ENCODE measurements at regions not wholly inside any gene's neighbourhood (a gene's known extent, or its start where the extent isn't known, plus 50 kb on each side); places are given as distances from the start of the nearest gene placed in this dataset.

GRCh38 chr22:48551061-48551460 lies 1276.6 kb downstream of the BRD1 start:
- TF ChIP-seq TAF1 (CRISPR knock-in tag; IDR thresholded peaks at IDR 0.05) (no peak), CTCF (CRISPR knock-in tag; IDR thresholded peaks at IDR 0.05) (no peak), UBTF (CRISPR knock-in tag; IDR thresholded peaks at IDR 0.05) (no peak), AGO1 (IDR thresholded peaks at IDR 0.05; ENCODE audit: low read depth, low read length, poor library complexity, severe bottlenecking) (no peak), EP300 (IDR thresholded peaks at IDR 0.05; ENCODE audit: low read depth in 2 of 2, low read length in 2 of 2) (no peak), EP300 (CRISPR knock-in tag; IDR thresholded peaks at IDR 0.05; ENCODE audit: borderline replicate concordance) (no peak), NCOA2 (CRISPR knock-in tag; IDR thresholded peaks at IDR 0.05) (no peak), ZFP37 (CRISPR knock-in tag; IDR thresholded peaks at IDR 0.05; ENCODE audit: borderline replicate concordance) (no peak)

All from HepG2 (cell line).